ENCODE measurements at regions not wholly inside any gene's neighbourhood (a gene's known extent, or its start where the extent isn't known, plus 50 kb on each side); places are given as distances from the start of the nearest gene placed in this dataset.

GRCh38 chr12:11958221-11959091, 112.3 kb upstream of the BCL2L14 start:
- H3K4me3 Mint-ChIP-seq = no peak overlapping the region
- no peaks in the 10 kb centered on the region for H3K36me3 Mint-ChIP-seq
- H3K27me3 Mint-ChIP-seq (ENCODE audit: low read depth) = peaks cover 24% of the 10 kb centered on the region
- no peaks in the 10 kb centered on the region for H3K9me3 Mint-ChIP-seq
- TF ChIP-seq CTCF (IDR thresholded peaks at IDR 0.05; ENCODE audit: unreplicated experiment) = no peak
- no peak overlapping the region for H3K27ac Mint-ChIP-seq
- no peaks in the 10 kb centered on the region for H3K4me1 Mint-ChIP-seq
- no peak for DNase-seq (ENCODE audit: low spot score in 2 of 2, unreplicated experiment in 2 of 2)

GRCh38 chr12:11959117-11959823, 111.5 kb upstream of the BCL2L14 start:
- Mint-ChIP-seq H3K9me3 (no peaks in the 10 kb centered on the region), H3K27ac (no peak overlapping the region), H3K36me3 (no peaks in the 10 kb centered on the region), H3K4me1 (no peaks in the 10 kb centered on the region), H3K4me3 (no peak overlapping the region), H3K27me3 (ENCODE audit: low read depth) (peaks cover 17% of the 10 kb centered on the region)
- TF ChIP-seq CTCF (IDR thresholded peaks at IDR 0.05; ENCODE audit: unreplicated experiment) = no peak
- DNase-seq (ENCODE audit: low spot score in 2 of 2, unreplicated experiment in 2 of 2) = no peak

GRCh38 chr12:11960646-11961045, 110.1 kb upstream of the BCL2L14 start:
- no peaks in the 10 kb centered on the region for H3K9me3 Mint-ChIP-seq
- no peak overlapping the region for H3K27ac Mint-ChIP-seq
- H3K27me3 Mint-ChIP-seq (ENCODE audit: low read depth) = peaks cover 7% of the 10 kb centered on the region
- TF ChIP-seq CTCF (IDR thresholded peaks at IDR 0.05; ENCODE audit: unreplicated experiment) = no peak
- H3K4me1 Mint-ChIP-seq = no peaks in the 10 kb centered on the region
- no peak overlapping the region for H3K4me3 Mint-ChIP-seq
- no peaks in the 10 kb centered on the region for H3K36me3 Mint-ChIP-seq
- no peak for DNase-seq (ENCODE audit: low spot score in 2 of 2, unreplicated experiment in 2 of 2)

- no peak for TF ChIP-seq CTCF (IDR thresholded peaks at IDR 0.05; ENCODE audit: unreplicated experiment)
- no peak overlapping the region for H3K4me3 Mint-ChIP-seq
- no peaks in the 10 kb centered on the region for H3K27me3 Mint-ChIP-seq (ENCODE audit: low read depth)
- H3K9me3 Mint-ChIP-seq = no peaks in the 10 kb centered on the region
- no peaks in the 10 kb centered on the region for H3K4me1 Mint-ChIP-seq
- DNase-seq (ENCODE audit: low spot score in 2 of 2, unreplicated experiment in 2 of 2) = no peak
- no peak overlapping the region for H3K27ac Mint-ChIP-seq
- H3K36me3 Mint-ChIP-seq = no peaks in the 10 kb centered on the region
Measured at GRCh38 chr12:11961686-11962085, 109.1 kb upstream of the BCL2L14 start.

GRCh38 chr12:11962860-11963259, 107.9 kb upstream of the BCL2L14 start:
- H3K36me3 Mint-ChIP-seq = no peaks in the 10 kb centered on the region
- no peak for TF ChIP-seq CTCF (IDR thresholded peaks at IDR 0.05; ENCODE audit: unreplicated experiment)
- H3K9me3 Mint-ChIP-seq = no peaks in the 10 kb centered on the region
- H3K4me1 Mint-ChIP-seq = no peaks in the 10 kb centered on the region
- no peaks in the 10 kb centered on the region for H3K27me3 Mint-ChIP-seq (ENCODE audit: low read depth)
- H3K27ac Mint-ChIP-seq = no peak overlapping the region
- no peak overlapping the region for H3K4me3 Mint-ChIP-seq
- DNase-seq (ENCODE audit: low spot score in 2 of 2, unreplicated experiment in 2 of 2) = no peak
